HepG2 (cell line): ENCODE measurements at regions not wholly inside any gene's neighbourhood (a gene's known extent, or its start where the extent isn't known, plus 50 kb on each side); places are given as distances from the start of the nearest gene placed in this dataset.

Experiments
- ATAC-seq: fragments of 200-7000 bp; cut with Tn5 transposase; 3 replicates; pipeline ENCODE4 v1.9.1; 2020; ENCODE audit warnings: mild to moderate bottlenecking, moderate library complexity
- BruUV-seq: library from RNA; stranded (reverse); fragments of 400-500 nt; replicated peaks from 2 replicates; lab custom pipeline; 2021; lab: Mats Ljungman, UMichigan
- CTCF ChIA-PET: fragments of 300-600 bp; formaldehyde crosslinking; extraction: SDS; loops from one replicate; lab custom pipeline; 2021; ENCODE audit warnings: low total read pairs, inconsistent platforms, low intra/inter-chr PET ratio; lab: Yijun Ruan, JAX
- POLR2A ChIA-PET: fragments of 350-600 bp; sonication (Branson Sonifier 250); formaldehyde crosslinking; loops from one replicate; lab custom pipeline; 2020; ENCODE audit warnings: antibody characterized with exemption, inconsistent platforms; lab: Yijun Ruan, JAX
- DNase-seq: peaks from one replicate; pipeline ENCODE4 v3.0.0-alpha.2; 2015; ENCODE audit warnings: low spot score
- FAIRE-seq: peaks from 3 replicates; lab custom pipeline; 2011; peaks lifted over from hg19 to GRCh38; lab: Jason Lieb, UNC
- H2AFZ ChIP-seq: one replicate; pipeline ENCODE4 v1.6.1; 2011; ENCODE audit warnings: low read length, inconsistent platforms
- H3K27ac ChIP-seq: fragments of 300-600 bp; 3 replicates; pipeline ENCODE4 v1.8.0; 2011; ENCODE audit warnings: mixed run types, mild to moderate bottlenecking, mixed read lengths, low read length, inconsistent platforms; ENCODE audit not compliant: insufficient read depth; ENCODE audit errors: extremely low read length
- H3K27me3 ChIP-seq, 2 experiments: fragments of 200-600 bp in 1 of 2; 2 replicates in 1 of 2; 3 replicates in 1 of 2; pipeline versions ENCODE4 v1.6.0 to v1.8.0; 2011; ENCODE audit warnings: low read length in 2 of 2, mild to moderate bottlenecking in 2 of 2, moderate library complexity in 2 of 2, inconsistent platforms in 1 of 2; ENCODE audit not compliant: insufficient read depth in 2 of 2, control insufficient read depth in 1 of 2
- H3K36me3 ChIP-seq, 2 experiments: fragments of 200-600 bp in 1 of 2; replicated peaks in 1 of 2; 2 replicates in 1 of 2; 3 replicates in 1 of 2; pipeline versions ENCODE4 v1.5.1 to v1.8.0; 2011; ENCODE audit warnings: low read length in 2 of 2, inconsistent platforms in 1 of 2; ENCODE audit not compliant: insufficient read depth in 2 of 2, control insufficient read depth in 1 of 2
- H3K4me1 ChIP-seq: 2 replicates; pipeline ENCODE4 v1.5.1; 2012; ENCODE audit warnings: low read length, inconsistent platforms; ENCODE audit not compliant: insufficient read depth
- H3K4me2 ChIP-seq: 2 replicates; pipeline ENCODE4 v1.6.0; 2011; ENCODE audit warnings: low read depth, low read length, inconsistent platforms
- H3K4me3 ChIP-seq, 3 experiments: fragments of 200-600 bp in 1 of 3; sonication (generic), shearing (Covaris generic) in 1 of 3; replicated peaks in 1 of 3; 2 replicates each; pipeline ENCODE4 v1.5.1; 2011 to 2016; ENCODE audit warnings: low read length in 3 of 3, inconsistent platforms in 2 of 3, low read depth in 2 of 3, mild to moderate bottlenecking in 2 of 3, control low read depth in 1 of 3, mixed read lengths in 1 of 3; ENCODE audit not compliant: insufficient read depth in 1 of 3
- H3K79me2 ChIP-seq: one replicate; pipeline ENCODE4 v1.6.1; 2011; ENCODE audit warnings: low read length, inconsistent platforms; ENCODE audit not compliant: insufficient read depth
- H3K9ac ChIP-seq: 2 replicates; pipeline ENCODE4 v1.6.0; 2011; ENCODE audit warnings: mild to moderate bottlenecking, low read depth, low read length, inconsistent platforms; ENCODE audit not compliant: insufficient read depth
- H3K9me3 ChIP-seq: 2 replicates; pipeline ENCODE4 v1.5.1; 2012; ENCODE audit warnings: mild to moderate bottlenecking, low read length
- H4K20me1 ChIP-seq: 2 replicates; pipeline ENCODE4 v1.6.0; 2011; ENCODE audit warnings: inconsistent platforms, mild to moderate bottlenecking, low read length, moderate library complexity; ENCODE audit not compliant: insufficient read depth
- RAD51 ChIP-seq: fragments of 450-650 bp; IDR thresholded peaks from 2 replicates; pipeline ENCODE4 v1.6.1; 2016; ENCODE audit warnings: borderline replicate concordance
- SNAI1 ChIP-seq: sonication (generic); formaldehyde crosslinking; IDR thresholded peaks from 2 replicates; pipeline ENCODE4 v1.5.0; 2020; ENCODE audit warnings: mild to moderate bottlenecking, missing genetic modification reagents, borderline replicate concordance
- USF2 ChIP-seq, 2 experiments: sonication (generic) in 1 of 2; formaldehyde crosslinking in 1 of 2; IDR thresholded peaks; 2 replicates each; pipeline versions ENCODE4 v1.5.1 to v1.6.1; 2011 to 2020; ENCODE audit warnings: borderline replicate concordance in 1 of 2, low read depth in 1 of 2, low read length in 1 of 2, mild to moderate bottlenecking in 1 of 2, missing genetic modification reagents in 1 of 2, moderate library complexity in 1 of 2
- ZBTB34 ChIP-seq: sonication (generic); formaldehyde crosslinking; IDR thresholded peaks from 2 replicates; pipeline ENCODE4 v1.8.0; 2022; ENCODE audit warnings: mild to moderate bottlenecking, missing genetic modification reagents
- WGBS: methylation state at CpG from one replicate; pipeline ENCODE4 v1.1.6; 2017; ENCODE audit warnings: low lambda C conversion rate; 5-methylcytosine and 5-hydroxymethylcytosine counted together
- in situ Hi-C: cut with HindIII; loops from 2 replicates; pipeline ENCODE4 v1.10.0; 2017; ENCODE audit warnings: low pct_unique_long_range_greater_than_20kb; ENCODE audit not compliant: extremely low pct_ligation_motif_present
- intact Hi-C: fragments of 100-400 bp; cut with micrococcal nuclease; formaldehyde crosslinking; loops from one replicate; pipeline ENCODE4 v1.10.0; 2022; ENCODE audit not compliant: unreplicated experiment

GRCh38 chr18:24540896-24541295, 80.5 kb downstream of the HRH4 start:
- no peaks in the 10 kb centered on the region for H3K4me1 ChIP-seq
- 6% methylated on average over 8 of the region's 8 CpGs for WGBS
- no peak overlapping the region for H3K4me2 ChIP-seq
- ATAC-seq, result no peak
- FAIRE-seq, result no peak
- H3K27ac ChIP-seq, result no peak overlapping the region
- intact Hi-C loops (loop anchor here (5.0 to 10.0 kb wide), 2 partner anchors 1291 to 1354 kb away; no protein-coding TSS in a partner anchor), in situ Hi-C loops (no loop called here)
- TF ChIP-seq SNAI1 (CRISPR knock-in tag), result no peak
- TF ChIP-seq ZBTB34, result no peak
- TF ChIP-seq USF2 (IDR thresholded peaks at IDR 0.05; ENCODE audit: low read depth, low read length), result 0 out of 2 replicates have a peak, but pooled peaks have one; percentile 14
- no peak for TF ChIP-seq USF2 (CRISPR knock-in tag; IDR thresholded peaks at IDR 0.05; ENCODE audit: borderline replicate concordance)
- TF ChIP-seq RAD51, result peak; percentile 32; the same call in 1 of the 2 replicates
- H3K4me3 ChIP-seq, result no peak overlapping the region
- H3K27me3 ChIP-seq, result no peaks in the 10 kb centered on the region; a peak in 1 of 5 replicates
- no peaks in the 10 kb centered on the region for H3K79me2 ChIP-seq
- no peaks in the 10 kb centered on the region for H3K9me3 ChIP-seq
- POLR2A ChIA-PET, result no interaction called here
- H4K20me1 ChIP-seq, result no peaks in the 10 kb centered on the region
- DNase-seq, result no peak
- BruUV-seq, result no TSS peak
- CTCF ChIA-PET, result no interaction called here
- H2AFZ ChIP-seq, result no peak overlapping the region
- H3K36me3 ChIP-seq, result no peaks in the 10 kb centered on the region
- H3K9ac ChIP-seq, result no peak overlapping the region
